HG02981 (cell line): ENCODE measurements at regions not wholly inside any gene's neighbourhood (a gene's known extent, or its start where the extent isn't known, plus 50 kb on each side); places are given as distances from the start of the nearest gene placed in this dataset.

Experiments used
- ATAC-seq: cut with Tn5 transposase; IDR thresholded peaks from one replicate; pipeline ENCODE4 v1.9.1; 2021; ENCODE audit warnings: mild to moderate bottlenecking, moderate library complexity; ENCODE audit not compliant: unreplicated experiment

DNA sequence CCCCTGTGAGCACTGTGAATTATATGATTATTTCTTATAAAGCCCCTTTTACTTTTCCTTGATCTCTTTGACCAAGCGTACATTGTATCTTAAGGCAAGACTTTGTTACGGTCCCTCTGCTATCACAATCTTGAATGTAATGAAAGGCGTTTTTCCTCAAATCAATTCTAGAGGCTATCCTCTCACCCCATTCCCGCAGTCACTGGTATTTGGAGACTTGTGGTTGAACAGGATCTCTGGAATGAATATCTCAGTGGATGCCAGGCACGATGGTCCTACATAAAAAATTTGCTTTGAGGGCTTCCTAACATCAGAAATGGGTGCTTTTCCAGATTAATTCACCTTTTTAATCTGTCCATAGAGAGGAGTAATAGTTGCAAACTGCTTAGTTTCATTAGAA is 151.4 kb upstream of the PAPPA start:
- no peak for ATAC-seq

DNA sequence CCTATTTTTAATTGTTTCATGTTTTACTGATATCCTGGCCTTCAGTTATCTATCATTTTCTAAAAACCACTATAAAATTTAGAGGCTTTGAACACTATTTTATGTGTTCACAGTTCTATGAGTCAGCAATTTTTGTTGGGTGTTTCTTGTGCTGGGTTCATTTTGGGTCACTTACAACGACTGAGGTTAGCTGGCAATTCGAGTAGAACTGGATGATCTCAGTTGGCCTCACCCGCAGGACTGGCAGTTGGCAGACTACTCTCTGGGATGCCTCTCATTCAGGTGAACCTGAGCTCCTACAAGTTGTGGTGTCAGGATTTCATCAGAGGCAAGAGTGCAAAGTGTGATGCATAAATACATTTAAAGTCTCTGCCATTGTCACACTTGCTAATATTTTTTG is 151.0 kb upstream of the PAPPA start:
- ATAC-seq, result no peak

- ATAC-seq, result no peak
These were observed 150.2 kb upstream of the PAPPA start for GRCh38 chr9:116003397-116003796.

- ATAC-seq, result no peak
These were observed 148.4 kb upstream of the PAPPA start for GRCh38 chr9:116005205-116005604.

GRCh38 chr9:116007824-116008223 is 145.8 kb upstream of the PAPPA start:
- no peak for ATAC-seq

- ATAC-seq, result no peak
These were observed 145.3 kb upstream of the PAPPA start for GRCh38 chr9:116008278-116008677.

DNA sequence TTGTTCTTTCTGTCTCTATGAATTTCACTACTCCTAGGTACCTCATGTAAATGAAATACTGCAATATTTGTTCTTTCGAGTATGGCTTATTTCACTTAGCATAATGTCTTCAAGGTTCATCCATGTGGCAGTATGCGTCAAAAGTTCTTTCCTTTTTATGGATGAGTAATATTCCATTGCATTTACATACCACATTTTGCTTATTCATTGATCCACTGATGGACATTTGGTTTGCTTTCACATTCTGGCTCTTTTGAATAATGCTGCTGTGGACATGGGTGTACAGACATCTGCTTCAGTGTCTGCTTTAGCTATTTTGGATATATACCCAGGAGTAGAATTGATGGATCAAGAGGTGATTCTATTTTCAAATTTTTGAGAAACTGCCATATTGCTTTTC is 144.2 kb upstream of the PAPPA start:
- no peak for ATAC-seq

GRCh38 chr9:116015855-116016254 is 137.7 kb upstream of the PAPPA start:
- ATAC-seq, result no peak

DNA sequence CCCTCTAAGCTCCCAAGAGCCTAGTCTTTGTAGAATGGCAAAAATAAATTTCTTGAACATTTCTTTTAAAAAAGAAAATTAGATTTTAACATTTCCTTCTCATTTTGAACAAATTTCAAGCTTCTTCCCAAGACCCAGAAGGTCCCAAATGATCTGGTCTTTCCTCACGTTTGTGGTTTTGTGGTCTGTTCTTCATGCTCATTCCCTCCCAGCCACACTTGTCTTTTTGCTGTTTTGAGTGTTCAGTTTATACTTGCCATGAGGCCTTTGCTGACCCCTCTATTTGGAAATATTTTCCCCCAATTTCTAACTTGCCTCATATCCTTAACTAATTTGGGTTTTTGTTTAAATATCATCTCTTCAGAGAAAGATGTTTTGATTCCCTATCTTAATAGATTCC is 133.4 kb upstream of the PAPPA start:
- ATAC-seq, result no peak

DNA sequence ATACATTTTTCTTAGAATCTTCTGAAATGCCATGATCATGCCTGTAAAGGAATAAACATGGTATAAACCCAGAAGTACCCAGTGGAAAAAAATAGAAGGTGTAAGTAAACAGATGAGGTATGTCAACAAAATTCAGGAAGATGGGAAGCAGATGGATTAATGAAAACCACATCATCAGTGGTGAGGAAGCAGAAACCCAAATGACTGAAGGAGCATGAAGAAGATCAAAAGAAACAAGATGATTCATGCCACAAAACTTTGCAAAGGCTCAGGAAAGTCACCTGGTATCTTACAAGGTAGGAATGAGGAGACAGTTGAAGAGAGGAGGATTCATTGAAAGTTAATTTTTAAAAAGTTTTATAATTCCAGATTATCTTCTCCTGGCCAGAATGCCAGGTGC is 132.8 kb upstream of the PAPPA start:
- no peak for ATAC-seq

- no peak for ATAC-seq
These were observed 126.5 kb upstream of the PAPPA start for GRCh38 chr9:116027096-116027495.

DNA sequence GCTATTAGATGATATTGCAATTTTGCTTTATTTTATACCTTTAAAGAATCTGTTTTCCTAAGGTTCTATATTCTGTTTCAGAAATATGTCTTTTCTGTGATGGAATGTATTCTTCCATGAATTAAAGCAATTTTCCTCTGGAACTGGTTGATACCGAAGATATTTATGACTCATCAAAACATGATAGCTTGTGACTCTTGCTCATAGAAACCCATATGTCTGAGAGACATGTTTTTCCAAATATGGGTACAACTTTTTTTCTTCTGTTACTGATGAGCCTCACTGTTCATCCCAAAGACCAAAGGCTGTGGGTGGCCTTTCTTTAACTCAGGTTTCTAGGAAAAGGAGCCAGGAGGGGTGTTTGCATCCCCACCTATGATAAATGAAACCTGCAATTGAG is 126.1 kb upstream of the PAPPA start:
- ATAC-seq, result no peak

DNA sequence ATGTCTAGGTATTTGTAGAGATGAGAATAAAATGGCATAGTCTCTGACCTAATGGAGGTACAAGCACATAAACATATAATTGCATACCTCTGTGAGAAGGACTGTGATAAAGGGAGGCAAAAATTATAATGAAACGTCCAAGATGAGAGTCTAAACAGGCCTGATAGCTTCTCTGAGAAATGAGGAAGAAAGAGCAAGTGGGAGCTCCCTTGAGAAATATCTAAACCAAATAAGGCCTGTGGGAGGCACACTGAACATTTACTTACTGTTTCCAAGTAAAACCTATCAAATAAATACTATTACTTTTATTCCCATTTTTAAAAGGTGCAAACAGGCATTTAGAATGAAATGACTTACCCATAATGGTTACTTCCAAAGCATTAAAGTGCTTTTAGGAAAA is 125.6 kb upstream of the PAPPA start:
- no peak for ATAC-seq

GRCh38 chr9:116030517-116030916 is 123.1 kb upstream of the PAPPA start:
- no peak for ATAC-seq

GRCh38 chr9:116032683-116033440 is 120.7 kb upstream of the PAPPA start:
- ATAC-seq, result no peak

DNA sequence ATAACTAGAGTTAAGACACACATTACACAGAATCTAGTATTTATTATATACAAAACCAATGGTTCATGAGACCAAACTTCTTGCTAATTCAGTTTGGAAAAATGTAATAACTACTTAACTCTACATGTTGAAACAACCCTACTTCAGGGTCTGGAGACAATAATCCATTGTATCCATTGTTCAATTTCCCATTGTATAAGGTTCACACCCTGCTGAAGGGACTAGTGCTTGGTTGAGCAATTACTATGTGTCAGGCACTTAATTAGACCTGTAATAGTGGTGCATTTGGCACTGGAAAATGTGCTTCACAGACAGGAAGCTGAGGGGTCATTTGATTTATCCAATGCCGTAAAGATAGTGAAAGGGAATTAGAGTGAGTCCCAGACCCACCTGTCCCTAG is 114.3 kb upstream of the PAPPA start:
- ATAC-seq, result no peak

DNA sequence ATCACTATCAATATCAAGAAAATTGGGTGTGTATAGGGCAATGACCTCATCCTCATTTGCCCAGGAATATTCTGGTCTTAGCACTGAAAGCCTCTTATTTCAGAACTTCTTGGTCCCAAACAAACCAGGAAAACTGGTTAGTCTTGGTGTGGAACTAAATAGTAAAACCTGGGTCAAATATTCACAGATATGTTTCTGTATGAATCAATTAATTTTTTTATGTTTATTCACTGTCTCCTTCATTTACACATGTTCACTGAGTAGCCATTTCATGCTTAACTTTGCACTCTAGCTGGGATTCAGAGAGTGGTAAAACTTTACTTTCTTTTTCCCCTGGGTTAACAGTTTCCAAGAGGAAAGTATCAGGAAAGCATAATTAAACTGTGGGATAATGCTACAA is 113.7 kb upstream of the PAPPA start:
- ATAC-seq, result no peak

DNA sequence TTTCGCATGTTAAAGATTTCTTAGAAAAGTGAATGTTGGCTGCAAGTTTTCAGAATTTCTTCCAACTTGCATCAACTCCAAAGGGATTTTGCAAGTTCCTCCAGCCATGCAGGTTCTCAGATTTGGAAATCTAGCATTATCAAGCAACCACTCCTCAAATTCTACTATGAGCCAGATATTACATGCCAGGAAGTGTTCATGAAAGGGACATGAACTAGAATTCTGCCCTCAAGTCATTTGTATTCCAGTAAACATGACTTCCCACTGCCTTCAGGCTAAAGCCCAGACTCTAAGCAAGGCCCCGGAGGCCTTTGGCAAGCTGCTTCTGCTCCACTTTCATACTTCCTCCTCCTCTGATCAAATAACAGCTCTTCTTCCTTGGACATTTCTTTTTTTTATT is 111.3 kb upstream of the PAPPA start:
- ATAC-seq, result no peak

DNA sequence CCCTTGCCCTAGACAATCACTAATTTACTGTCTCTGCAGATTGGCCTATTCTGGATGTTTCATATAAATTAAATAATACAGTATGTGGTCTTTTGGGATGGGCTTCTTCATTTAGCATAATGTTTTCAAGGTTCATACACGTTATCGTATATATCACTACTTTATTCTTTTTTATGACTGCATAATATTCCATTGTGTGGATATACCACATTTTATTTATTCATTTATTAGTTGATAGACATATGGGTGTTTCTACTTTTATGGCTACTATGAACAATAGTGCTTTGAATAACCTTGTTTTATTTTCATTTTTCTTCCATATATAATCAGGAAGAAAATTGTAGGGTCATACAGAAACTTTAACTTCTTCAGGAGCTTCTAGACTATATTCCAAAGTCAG is 108.5 kb upstream of the PAPPA start:
- ATAC-seq, result no peak

DNA sequence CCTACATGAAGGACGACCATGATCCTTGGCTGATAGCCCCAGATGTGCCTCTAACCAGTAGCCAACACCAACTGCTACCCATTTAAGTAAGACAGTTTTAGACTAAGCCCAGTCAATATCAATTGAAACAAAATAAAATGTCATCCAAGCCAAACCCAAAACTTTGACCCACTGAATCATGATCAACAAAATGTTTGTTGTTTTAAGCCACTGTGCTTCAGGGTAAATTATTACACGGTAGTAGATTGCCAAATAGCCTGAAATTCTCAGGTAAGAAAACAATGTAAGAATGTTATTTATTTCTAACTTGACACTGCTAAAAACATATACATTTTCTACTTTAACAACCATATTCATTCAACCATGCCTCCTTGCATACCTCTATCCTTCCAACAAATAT is 105.5 kb upstream of the PAPPA start:
- no peak for ATAC-seq

DNA sequence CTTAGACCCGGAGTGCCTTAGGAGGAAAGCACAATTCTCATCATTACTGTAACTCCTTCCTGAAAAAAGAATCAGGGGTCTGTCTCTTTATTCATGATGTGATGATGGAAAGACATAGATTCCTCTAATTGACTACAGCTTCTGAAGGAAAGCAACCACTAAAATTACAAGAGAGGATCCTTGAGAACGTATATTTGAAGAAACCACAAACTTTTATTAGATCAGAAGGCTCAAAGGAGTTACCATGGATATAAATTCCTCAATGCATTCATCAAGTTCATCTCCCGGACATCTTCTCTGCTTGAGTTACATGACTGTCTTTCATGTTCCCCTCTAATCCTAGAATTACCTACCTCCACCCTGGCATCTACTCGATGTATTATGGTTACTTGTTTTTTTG is 104.1 kb upstream of the PAPPA start:
- ATAC-seq, result no peak

DNA sequence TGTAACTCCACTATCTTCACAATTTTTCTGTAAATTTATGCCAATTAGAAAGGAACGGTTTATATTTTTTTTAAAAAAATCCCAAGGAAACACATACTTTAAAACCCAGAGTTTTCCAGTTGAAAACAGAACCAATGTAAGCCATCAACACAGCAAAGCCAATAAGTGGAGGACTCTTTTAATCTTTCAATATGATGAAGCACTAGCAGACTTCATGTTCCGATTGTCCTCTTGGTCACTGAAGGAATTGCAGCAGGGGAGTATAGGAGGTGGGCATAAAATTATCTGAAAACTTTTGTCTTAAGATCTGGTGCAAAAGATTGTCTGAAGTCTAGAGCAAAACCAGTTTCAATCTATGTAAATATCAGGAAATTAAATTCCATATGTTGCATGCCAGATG is 102.1 kb upstream of the PAPPA start:
- ATAC-seq, result no peak

DNA sequence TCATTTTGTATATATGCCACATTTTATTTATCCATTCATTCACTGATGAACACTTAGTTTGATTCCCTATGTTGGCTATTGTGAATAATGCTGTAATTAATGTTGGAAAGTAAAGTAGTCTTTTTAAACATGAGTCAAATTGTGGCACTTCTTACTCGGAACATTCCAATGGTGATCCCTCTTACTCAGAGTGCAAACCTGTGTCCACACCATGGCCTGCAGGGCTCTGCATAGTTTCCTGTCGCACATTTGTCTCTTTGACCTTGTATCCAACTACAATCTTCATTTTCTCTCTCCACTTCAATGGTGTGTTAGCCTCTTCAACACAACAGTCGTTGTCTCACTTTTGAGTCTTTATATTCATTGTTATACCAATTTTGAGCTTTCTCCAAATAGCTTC is 98.1 kb upstream of the PAPPA start:
- no peak for ATAC-seq
